ENCODE measurements at regions not wholly inside any gene's neighbourhood (a gene's known extent, or its start where the extent isn't known, plus 50 kb on each side); places are given as distances from the start of the nearest gene placed in this dataset.

DNA sequence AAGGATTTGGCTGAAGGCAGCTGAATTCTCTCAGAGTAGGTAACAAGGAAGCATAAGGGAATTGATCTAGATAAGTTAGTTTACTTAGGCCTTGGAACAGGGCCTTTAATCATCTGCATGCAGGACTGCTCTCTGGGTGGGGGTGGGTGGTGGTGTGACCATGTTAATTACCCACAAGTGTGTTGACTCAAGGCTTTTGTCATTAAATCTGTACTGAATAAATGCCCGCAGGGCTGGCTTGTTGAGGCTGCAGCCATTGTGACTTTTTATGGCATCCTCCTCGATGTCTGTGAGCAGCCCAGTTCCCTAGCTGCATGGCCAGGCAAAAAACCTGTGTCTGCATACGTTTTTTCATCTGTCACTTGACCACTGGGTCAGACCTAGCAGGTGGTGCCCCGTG, 63.5 kb upstream of the ASCC3 start:
- intact Hi-C loops (cut with micrococcal nuclease): no loop called here

DNA sequence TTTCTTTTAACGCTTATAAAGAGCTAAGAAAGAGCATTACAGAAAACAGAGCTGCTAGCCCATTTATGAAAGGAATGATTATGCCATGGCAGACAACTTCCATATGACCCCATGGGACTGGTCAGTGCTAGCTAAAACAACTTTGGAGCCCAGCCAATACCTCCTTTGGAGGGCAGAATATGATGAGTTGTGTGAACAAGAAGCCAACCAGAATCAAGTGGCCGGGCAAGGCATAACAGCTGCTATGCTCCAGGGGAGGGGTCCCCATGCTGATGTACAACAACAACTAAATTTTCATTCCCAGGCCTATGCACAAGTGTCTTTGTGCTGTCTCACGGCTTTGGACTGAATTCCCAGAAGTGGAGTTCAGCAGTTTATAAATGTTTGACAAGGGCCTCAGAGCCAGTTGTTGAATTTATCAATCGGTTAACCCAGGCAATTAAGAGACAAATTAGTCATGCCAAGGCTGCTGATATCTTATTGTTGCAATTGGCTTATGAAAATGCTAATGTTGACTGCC, 65.0 kb upstream of the ASCC3 start:
- intact Hi-C loops (cut with micrococcal nuclease): no loop called here

DNA sequence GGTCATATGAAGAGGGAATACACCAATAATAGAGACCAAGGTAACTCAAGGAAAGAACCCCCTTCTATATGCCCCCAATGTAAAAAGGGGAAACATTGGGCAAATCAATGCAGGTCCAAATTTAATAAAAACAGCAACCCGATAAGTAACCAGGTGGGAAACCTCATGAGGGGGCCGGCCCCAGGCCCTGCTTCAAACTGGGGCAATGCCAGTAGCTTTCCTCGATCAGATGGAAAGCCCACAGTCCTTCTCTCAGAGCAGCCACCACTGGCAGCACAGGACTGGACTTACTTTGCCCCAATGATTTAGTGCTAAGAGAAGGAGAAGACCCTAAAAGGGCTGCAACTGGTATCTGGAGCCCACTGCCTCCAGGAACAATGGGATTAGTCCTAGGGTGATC, 65.6 kb upstream of the ASCC3 start:
- intact Hi-C loops (cut with micrococcal nuclease): no loop called here

DNA sequence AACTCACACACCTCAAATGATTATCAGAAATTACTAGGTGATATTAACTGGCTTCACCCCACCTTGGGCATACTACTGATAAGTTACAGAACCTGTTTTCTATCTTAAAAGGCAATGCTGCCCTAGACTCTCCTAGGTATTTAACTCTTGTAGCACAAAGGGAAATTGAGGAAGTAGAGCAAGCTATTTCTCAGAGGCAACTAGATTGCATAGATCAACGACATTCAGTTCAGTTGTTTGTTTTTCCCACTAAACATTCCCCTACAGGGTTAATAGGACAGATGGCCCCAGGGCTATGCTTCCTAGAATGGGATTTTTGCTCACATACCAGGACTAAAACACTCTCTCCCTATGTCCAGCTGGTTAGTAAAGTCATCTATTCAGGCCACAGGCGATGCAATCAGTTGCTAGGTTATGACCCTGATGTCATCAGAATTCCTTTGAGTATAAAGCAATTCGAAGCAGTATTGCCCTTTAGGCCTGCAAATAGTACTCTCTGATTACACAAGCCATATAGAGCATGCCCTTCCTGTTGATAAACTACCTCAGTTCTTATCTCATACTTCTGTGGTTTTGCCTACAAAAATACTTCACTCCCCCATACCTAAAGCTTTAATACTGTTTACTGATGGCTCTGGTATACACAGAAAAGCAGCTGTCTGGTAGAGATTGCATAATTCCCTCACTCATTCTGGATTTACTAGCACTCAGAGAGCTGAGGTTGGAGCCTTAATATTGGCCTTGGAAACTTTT, 67.4 kb upstream of the ASCC3 start:
- intact Hi-C loops (cut with micrococcal nuclease): no loop called here

DNA sequence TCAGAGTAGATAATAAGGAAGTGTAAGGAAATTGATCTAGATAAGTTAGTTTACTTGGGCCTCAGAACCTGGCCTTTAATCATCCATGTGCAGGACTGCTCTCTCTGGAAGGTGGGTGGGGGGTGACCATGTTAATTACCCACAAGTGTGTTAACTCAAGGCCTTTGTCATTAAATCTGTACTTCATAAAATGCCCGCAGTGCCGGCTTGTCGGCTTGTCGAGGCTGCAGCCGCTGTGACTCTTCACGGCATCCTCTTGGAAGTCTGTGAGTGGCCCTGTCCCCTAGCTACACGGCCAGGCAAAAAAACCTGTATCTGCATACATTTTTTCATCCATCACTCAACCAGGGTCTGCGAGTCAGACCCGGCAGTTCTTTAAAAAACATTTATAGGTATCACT, 70.9 kb upstream of the ASCC3 start:
- intact Hi-C loops (cut with micrococcal nuclease): no loop called here

DNA sequence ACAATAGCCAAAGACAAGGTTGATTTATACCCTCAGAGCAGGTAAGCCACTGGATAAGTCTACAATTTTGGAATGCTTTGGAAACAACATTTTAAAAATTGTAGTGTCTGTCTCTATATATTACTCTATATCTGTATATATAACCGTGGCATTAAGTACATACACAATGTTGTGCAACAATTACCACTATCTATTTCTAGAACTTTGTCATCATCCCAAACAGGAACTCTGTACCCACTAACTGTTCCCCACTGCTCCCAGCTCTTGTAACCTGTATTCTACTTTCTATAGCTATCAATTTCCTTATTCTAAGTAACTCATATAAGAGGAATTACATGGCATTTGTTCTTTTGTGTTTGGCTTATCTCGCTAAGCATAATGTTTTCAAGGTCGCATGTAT, 78.2 kb upstream of the ASCC3 start:
- intact Hi-C loops (cut with micrococcal nuclease): no loop called here

DNA sequence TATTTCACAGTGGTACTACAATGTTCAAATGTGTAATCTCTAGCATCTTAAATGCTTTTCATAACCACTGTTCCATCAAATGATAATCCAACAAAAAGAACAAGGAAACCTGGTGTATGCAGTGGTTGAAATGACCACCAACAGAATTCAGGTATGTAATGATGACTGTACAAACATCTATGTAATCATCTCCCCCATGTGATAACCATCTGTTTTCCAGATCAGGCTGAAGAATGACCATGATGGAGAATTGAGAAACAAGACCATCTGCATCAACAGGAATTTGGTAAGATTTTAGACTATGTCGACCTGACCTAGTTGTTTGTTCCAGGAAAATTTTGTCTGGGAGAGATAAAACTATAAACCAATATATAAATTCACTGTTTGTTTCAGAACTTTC, 81.3 kb upstream of the ASCC3 start:
- intact Hi-C loops (cut with micrococcal nuclease): no loop called here

DNA sequence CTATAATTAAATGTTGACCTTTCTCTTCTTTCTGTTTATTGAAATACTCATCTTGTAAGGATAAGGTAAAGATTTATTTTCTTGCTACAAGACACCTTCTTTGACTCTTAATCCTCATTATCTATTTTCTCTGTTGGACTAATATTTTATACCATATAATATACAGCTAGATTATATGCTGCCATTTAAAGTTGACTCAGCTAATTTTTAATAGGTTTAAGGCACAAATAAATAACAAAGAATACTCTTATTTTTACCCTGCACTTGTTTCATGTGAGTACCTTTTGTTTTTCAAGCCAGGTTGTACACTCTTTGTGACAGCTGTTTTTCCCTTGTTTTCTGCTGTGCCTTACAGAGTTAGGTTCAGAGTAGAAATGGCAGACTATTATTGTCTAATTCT, 83.9 kb upstream of the ASCC3 start:
- intact Hi-C loops (cut with micrococcal nuclease): no loop called here

DNA sequence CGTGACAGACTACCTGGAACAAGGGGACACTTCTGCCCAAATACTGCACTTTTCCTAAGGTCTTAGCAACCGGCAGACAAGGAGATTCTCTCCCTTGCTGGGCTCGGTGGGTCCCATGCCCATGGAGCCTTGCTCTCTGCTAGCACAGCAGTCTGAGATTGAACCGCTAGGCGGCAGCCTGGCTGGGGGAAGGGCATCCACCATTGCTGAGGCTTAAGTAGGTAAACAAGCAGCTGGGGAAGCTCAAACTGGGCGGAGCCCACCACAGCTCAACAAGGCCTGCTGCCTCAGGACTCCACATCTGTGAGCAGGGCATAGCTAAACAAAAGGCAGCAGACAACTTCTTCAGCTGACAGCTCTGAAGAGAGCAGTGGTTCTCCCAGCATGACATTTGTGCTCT, 87.8 kb upstream of the ASCC3 start:
- intact Hi-C loops (cut with micrococcal nuclease): no loop called here

DNA sequence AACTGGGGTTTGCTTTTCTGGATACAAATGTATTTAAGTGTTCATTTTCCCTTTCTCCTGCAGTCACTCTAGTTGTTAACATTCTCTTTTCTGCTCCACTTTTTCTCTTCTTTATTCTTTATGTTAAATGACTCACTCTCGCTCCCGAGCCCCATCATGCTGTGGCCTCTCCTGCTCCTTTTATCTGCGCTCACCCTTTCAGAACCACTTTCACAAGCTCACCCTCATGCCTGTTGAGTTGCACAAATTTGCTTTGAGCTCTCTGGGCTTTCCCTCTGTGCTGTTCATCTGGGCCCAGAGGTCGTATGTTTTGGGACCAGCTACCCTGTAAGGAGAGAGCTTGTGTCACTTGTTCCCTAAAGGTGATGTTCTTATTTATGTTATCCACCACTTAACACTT, 98.1 kb upstream of the ASCC3 start:
- intact Hi-C loops (cut with micrococcal nuclease): no loop called here

DNA sequence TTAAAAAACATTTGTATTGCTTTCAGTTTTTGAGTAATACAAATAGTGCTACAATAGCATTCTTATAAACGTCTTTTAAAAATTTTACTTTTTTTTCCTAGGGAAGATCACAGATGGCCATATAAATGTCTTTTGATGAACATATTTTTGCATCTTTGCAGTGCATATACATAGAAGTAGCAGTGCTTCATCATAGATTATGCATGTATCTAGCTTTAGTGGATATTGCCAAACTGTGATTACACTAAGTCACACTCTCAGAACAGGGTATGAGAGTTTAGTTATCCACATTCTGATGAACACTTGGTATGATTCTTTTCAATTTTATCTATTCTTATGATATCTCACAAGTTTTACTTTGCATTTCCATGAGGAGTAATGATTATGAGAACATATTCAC, 99.8 kb upstream of the ASCC3 start:
- intact Hi-C loops (cut with micrococcal nuclease): no loop called here

DNA sequence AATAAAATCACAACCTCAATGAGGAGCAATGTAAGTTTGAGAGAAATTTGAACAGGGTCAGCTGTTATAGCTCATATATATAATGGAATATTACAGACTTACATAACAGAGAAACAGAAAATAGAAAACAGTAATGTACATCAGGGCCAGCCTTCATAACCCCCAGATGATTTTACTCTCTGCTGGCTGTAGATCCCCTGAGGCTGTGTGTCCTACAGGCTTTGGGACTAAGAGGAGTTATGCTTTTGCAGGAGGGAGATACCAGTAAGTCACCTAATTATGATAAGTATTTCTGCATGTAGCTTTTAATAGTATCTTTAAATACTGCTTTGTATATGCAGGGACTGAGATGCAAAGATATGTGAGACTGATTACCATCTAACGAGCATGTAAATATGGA, 105.8 kb upstream of the ASCC3 start:
- intact Hi-C loops (cut with micrococcal nuclease): no loop called here

DNA sequence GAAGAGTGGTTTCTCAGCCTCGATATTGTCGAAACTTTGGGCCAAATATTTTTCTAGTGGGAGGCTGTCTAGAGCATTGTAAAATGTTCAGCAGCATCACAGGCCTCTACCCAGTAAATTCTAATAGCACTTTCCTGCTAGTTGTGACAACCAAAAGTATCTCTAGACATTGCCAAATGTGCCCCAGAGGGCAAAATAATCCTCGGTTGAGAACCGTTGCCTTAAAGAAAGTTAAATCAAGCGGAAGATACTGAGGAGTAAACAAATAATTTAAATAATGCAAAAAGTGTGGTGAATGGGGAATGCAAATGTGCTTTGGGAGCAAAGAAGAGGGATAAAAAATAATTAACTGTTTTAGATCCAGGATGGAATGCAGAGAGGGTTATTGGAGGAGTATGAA, 106.4 kb upstream of the ASCC3 start:
- intact Hi-C loops (cut with micrococcal nuclease): no loop called here

DNA sequence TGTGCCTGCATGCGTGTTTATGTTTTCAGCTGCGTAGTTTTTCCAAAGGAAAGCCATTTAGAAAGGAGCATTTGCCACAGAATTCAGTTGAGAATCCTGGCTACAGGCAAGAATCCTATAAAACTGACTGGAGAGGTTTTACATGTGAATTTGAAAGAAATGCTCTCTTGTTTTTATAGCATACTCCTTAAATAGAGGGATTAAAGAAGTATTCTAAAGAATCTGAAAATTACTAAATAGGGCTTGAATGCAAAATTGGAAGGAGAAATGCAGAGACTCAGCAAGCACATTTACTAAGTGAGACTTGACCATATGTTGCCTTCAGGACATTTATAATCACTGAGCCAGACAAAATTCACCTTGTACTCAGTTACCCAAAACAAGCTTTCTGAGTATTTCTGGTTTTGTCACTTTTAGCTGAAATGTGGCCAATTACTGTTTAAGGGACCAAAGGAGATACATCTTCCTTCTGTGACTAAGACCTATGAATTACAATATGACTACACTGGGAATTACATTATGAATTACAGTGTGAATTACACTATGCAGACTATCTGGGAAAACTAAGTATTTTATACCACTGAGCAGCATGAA, 107.4 kb upstream of the ASCC3 start:
- intact Hi-C loops (cut with micrococcal nuclease): no loop called here

DNA sequence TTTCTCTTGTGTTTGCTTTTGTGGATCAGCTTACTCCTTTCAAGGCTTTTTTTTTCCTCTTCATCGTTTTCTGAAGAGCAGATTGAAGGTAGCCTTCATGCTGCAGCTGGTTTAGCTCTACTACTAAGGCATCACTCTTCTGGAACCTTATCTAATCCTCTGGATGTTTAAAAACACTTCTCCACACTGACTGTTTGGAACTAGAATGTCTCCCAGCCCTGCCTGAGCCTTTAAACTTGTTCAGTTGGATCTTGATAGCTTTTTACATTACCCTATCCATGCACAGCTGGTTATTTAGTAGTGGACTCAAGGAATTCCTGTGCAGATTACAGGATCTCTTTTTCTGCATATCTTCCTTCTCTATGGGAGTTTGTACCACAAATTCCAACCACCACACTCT, 108.9 kb upstream of the ASCC3 start:
- intact Hi-C loops (cut with micrococcal nuclease): no loop called here

DNA sequence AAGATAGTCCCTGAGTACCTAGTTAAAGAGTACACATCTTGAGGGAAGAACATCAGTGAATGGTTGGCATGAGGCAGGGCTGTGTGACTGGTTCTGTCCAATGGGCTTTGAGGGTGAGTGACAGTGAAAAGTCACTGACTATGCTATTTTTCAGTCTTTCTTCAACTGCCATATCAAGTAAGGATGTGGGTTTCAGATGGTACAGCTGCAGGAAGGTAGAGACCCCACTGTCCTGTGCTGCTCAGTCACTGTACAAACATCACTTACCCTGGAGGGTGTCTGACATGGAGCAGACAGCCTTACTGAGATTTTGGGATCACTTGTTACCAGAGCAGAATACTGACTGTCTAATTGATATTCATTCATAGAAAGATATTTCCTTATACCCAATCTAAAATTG, 115.3 kb upstream of the ASCC3 start:
- intact Hi-C loops (cut with micrococcal nuclease): no loop called here

DNA sequence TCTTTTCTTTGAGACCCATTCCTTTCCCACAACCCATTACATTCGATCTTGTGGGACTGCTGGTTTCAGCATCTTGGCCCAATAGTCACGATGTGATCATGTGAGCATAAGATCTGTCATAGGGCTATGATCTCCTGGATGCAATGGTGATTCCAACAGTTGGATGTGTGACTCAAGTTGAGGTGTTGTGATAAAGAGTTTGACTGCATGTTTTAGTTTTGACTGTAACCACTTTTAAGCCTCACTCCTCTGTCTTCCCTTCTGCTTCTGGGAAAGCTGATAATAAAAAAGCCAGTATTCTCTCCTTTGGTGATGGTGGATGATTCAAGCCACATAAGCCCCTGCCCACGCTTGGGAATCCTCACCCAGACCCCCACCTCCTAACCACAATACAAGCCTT, 117.0 kb upstream of the ASCC3 start:
- intact Hi-C loops (cut with micrococcal nuclease): no loop called here

DNA sequence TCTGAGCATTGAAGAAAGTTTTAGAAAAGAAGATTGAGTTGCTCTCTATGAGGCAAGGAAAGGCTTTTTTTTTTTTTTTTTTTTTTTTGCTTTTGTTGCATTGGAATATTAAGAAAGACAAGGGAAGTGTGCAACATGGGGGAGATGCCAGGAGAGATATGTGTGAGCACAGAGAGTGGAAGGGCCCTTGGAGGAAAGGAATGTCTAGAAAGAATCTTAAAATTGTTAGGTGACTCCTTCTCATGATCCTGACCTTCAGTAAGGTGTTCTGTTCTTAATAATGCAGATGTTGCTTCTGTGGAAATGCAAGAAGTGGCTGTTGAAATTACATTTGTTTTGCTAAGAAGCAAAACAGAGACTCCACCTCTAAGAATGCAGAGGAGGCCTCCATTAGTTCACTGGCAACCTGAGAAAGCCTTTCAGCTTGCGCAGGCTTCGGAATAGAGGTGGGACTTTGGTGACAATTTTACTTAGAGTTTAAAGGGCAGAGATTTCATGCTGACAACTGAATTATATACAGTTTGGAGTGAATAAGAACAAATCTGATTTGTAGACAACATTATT, 118.0 kb upstream of the ASCC3 start:
- intact Hi-C loops (cut with micrococcal nuclease): no loop called here

DNA sequence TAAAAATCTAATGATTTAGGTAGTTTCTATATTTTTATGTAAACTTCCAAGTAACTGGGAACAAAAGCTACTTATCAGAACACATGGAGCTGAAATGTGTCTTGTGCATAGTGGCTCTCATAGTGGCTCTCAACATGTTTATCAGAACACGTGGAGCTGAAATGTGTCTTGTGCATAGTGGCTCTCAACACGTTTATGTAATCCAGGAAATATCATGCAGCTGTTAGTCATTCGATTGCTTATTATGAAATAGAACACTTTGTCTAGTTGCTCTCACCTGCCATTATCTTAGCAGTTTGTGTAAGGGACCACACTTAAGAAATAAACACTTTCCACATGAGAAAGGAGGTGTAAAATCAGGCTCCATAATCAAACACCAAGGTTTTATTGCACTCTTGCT, 119.2 kb upstream of the ASCC3 start:
- intact Hi-C loops (cut with micrococcal nuclease): no loop called here

DNA sequence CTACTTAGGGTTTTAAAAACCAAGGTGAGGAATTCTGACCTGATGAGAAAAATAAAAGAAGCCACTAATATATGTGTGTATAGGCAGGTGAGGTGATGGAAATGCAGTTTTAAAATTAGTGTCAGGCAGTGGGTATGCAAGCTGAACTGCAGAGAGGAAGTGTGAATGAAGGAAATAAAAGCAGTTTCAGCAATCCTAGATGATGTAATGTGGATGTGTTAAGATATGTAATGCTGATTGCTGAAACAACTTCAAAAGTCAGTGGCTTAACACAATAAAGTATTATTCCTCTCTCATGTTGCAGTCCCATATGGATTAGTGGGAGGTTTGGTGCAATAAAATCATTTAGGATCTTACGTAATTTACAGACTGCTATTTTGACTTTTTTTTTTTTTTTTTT, 119.9 kb upstream of the ASCC3 start:
- intact Hi-C loops (cut with micrococcal nuclease): no loop called here

DNA sequence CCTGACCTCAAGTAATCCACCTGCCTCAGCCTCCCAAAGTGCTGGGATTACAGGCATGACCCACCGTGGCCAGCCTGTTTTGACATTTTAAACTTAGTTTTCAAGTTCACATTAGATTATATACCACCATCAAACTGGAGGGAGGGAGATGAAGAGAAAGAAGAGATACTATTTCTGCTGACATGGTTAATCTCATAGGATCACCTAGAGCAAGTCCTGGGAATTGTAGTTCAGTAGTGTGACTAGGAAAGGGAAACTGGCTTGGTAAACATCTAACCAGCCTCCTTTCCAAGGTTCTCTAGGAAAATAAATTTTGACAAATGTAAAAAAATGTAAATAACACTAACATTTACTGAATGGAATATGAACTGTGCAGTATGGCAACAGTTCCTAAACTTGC, 120.5 kb upstream of the ASCC3 start:
- intact Hi-C loops (cut with micrococcal nuclease): no loop called here

DNA sequence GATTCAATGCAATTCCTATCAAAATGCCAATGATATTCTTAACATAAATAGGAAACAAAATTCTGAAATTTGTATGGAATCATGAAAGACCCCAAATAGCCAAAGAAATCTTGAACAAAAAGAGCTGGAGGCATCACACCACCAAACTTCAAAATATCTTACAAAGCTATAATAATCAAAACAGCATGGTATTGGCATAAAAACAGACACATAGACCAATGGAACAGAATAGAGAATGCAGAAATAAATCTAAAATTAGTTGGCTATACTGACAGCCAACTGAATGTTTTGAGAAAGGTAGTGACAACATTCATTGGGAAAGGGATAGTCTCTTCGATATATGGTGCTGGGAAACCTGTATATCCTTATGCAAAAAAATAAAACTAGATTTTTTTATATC, 121.9 kb upstream of the ASCC3 start:
- intact Hi-C loops (cut with micrococcal nuclease): no loop called here

DNA sequence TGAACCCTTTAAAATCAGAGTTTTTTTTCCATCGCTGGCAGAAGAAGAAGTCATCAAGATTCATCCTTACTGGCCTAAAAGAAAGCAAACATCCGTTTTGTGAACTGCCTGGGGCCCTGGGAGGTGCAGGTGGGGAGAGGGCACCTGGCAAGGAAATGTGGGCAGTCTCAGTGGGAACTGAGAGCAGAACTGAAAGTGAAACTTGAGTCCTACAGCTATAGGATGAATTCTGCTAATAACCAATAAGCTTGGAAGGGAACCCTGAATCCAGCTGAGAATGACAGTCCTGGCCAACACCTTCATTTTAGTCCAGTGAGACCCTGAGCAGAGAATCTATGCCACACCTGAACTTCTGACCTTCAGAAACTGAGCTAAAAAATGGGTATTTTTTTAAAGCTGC, 130.1 kb upstream of the ASCC3 start:
- intact Hi-C loops (cut with micrococcal nuclease): no loop called here

Measured in T-helper 1 cell treated with Interleukin-12 subunit alpha and Interleukin-12 subunit beta and Interleukin-4 antibody, amounts not matched to agents 30 ng/mL and 1 ng/mL, for 36 hours (primary cell).